SK-N-SH (cell line): ENCODE measurements at regions not wholly inside any gene's neighbourhood (a gene's known extent, or its start where the extent isn't known, plus 50 kb on each side); places are given as distances from the start of the nearest gene placed in this dataset.

Source experiments
- CTCF ChIP-seq: fragments of 200-600 bp; sonication (generic); IDR thresholded peaks from 2 replicates; pipeline ENCODE4 v1.6.1; 2017; ENCODE audit warnings: antibody characterized with exemption, mild to moderate bottlenecking, moderate library complexity
- GATA2 ChIP-seq: sonication (generic); formaldehyde crosslinking; IDR thresholded peaks from 2 replicates; pipeline ENCODE4 v1.5.0; 2020; ENCODE audit warnings: mild to moderate bottlenecking, missing genetic modification reagents
- MXI1 ChIP-seq: IDR thresholded peaks from 2 replicates; pipeline ENCODE4 v1.6.1; 2012; ENCODE audit warnings: mild to moderate bottlenecking, low read depth, low read length, improper control_type of control experiment
- NRF1 ChIP-seq: IDR thresholded peaks from 2 replicates; pipeline ENCODE4 v1.6.1; 2012; ENCODE audit warnings: low read depth, mild to moderate bottlenecking, low read length
- POLR2AphosphoS5 ChIP-seq: IDR thresholded peaks from 2 replicates; pipeline ENCODE4 v1.6.1; 2012; ENCODE audit warnings: low read depth, low read length
- SMC3 ChIP-seq: IDR thresholded peaks from 2 replicates; pipeline ENCODE4 v1.6.1; 2012; ENCODE audit warnings: low read depth, low read length, improper control_type of control experiment
- TCF12 ChIP-seq: IDR thresholded peaks from 2 replicates; pipeline ENCODE4 v1.4.0; 2012
- YY1 ChIP-seq: IDR thresholded peaks from 2 replicates; pipeline ENCODE4 v1.4.0; 2012; ENCODE audit warnings: low read depth, mild to moderate bottlenecking
- TF ChIP-seq, protein P1 (sequence below): IDR thresholded peaks from 2 replicates; pipeline ENCODE4 v1.6.1; 2012; ENCODE audit warnings: mild to moderate bottlenecking, low read depth, low read length, moderate library complexity
- TF ChIP-seq, protein P2 (sequence below): IDR thresholded peaks from 2 replicates; pipeline ENCODE4 v1.4.0; 2012; ENCODE audit warnings: low read depth, borderline replicate concordance
- TF ChIP-seq, protein P3 (sequence below): IDR thresholded peaks from 2 replicates; pipeline ENCODE4 v1.4.0; 2012; ENCODE audit warnings: low read depth

DNA sequence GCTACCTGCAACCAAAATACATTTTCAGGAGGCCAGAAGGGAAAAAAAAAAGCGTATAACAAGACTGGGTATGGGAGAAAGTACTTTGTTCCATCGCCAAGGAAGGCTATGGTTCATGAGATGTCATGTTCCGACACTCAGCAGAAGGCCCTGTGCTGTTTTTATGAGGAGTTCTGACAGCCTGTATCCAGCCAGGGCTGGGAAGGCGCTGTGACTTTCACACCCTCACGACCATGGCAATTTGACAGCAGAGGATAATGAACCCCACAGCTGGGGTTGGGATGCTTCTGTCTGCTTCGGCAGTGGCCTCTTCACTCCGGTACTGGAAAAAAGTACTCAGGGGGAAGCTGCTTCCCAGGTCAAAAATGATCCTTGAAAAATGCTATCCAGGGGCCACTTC is 154.4 kb downstream of the PRELID2 start:
- TF ChIP-seq, protein P1, sequence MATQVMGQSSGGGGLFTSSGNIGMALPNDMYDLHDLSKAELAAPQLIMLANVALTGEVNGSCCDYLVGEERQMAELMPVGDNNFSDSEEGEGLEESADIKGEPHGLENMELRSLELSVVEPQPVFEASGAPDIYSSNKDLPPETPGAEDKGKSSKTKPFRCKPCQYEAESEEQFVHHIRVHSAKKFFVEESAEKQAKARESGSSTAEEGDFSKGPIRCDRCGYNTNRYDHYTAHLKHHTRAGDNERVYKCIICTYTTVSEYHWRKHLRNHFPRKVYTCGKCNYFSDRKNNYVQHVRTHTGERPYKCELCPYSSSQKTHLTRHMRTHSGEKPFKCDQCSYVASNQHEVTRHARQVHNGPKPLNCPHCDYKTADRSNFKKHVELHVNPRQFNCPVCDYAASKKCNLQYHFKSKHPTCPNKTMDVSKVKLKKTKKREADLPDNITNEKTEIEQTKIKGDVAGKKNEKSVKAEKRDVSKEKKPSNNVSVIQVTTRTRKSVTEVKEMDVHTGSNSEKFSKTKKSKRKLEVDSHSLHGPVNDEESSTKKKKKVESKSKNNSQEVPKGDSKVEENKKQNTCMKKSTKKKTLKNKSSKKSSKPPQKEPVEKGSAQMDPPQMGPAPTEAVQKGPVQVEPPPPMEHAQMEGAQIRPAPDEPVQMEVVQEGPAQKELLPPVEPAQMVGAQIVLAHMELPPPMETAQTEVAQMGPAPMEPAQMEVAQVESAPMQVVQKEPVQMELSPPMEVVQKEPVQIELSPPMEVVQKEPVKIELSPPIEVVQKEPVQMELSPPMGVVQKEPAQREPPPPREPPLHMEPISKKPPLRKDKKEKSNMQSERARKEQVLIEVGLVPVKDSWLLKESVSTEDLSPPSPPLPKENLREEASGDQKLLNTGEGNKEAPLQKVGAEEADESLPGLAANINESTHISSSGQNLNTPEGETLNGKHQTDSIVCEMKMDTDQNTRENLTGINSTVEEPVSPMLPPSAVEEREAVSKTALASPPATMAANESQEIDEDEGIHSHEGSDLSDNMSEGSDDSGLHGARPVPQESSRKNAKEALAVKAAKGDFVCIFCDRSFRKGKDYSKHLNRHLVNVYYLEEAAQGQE, result no peak
- TF ChIP-seq NRF1, result no peak
- TF ChIP-seq POLR2AphosphoS5, result no peak
- TF ChIP-seq CTCF, result no peak
- TF ChIP-seq, protein P2, sequence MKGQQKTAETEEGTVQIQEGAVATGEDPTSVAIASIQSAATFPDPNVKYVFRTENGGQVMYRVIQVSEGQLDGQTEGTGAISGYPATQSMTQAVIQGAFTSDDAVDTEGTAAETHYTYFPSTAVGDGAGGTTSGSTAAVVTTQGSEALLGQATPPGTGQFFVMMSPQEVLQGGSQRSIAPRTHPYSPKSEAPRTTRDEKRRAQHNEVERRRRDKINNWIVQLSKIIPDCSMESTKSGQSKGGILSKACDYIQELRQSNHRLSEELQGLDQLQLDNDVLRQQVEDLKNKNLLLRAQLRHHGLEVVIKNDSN, result no peak
- TF ChIP-seq GATA2 (CRISPR knock-in tag), result no peak
- no peak for TF ChIP-seq YY1
- no peak for TF ChIP-seq SMC3
- no peak for TF ChIP-seq MXI1
- no peak for TF ChIP-seq TCF12
- TF ChIP-seq, protein P3, sequence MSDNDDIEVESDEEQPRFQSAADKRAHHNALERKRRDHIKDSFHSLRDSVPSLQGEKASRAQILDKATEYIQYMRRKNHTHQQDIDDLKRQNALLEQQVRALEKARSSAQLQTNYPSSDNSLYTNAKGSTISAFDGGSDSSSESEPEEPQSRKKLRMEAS, result no peak
